ENCODE measurements at regions not wholly inside any gene's neighbourhood (a gene's known extent, or its start where the extent isn't known, plus 50 kb on each side); places are given as distances from the start of the nearest gene placed in this dataset.

GRCh38 chr13:87131611-87132010, 539.6 kb upstream of the SLITRK5 start:
- TF ChIP-seq, protein P1, sequence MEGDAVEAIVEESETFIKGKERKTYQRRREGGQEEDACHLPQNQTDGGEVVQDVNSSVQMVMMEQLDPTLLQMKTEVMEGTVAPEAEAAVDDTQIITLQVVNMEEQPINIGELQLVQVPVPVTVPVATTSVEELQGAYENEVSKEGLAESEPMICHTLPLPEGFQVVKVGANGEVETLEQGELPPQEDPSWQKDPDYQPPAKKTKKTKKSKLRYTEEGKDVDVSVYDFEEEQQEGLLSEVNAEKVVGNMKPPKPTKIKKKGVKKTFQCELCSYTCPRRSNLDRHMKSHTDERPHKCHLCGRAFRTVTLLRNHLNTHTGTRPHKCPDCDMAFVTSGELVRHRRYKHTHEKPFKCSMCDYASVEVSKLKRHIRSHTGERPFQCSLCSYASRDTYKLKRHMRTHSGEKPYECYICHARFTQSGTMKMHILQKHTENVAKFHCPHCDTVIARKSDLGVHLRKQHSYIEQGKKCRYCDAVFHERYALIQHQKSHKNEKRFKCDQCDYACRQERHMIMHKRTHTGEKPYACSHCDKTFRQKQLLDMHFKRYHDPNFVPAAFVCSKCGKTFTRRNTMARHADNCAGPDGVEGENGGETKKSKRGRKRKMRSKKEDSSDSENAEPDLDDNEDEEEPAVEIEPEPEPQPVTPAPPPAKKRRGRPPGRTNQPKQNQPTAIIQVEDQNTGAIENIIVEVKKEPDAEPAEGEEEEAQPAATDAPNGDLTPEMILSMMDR (optimal IDR thresholded peaks at IDR 0.05 in 1 of 3, IDR thresholded peaks at IDR 0.05 in 1 of 3, conservative IDR thresholded peaks at IDR 0.05 in 1 of 3; ENCODE audit: extremely low read depth in 1 of 3, insufficient read depth in 2 of 3, low read length in 3 of 3) = no peak
- TF ChIP-seq EZH2 (IDR thresholded peaks at IDR 0.05; ENCODE audit: low read length) = no peak
- FAIRE-seq = no peak

DNA sequence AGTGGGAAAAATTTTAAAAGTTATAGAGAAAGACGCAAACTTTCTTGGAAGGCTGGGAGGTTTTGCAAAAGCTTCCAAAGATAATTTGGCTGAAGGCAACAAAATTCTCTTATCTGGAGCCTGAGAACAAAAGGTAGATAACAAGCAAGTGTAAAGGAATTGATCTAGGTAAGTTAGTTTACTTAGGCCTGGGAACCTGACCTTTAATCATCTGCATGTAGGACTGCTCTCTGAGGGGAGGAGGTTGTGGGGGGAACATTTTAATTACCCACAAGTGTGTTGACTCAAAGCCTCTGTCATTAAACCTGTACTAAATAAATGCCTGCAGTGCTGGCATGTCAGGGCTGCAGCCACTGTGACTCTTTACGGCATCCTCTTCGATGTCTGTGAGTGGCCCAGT, 532.3 kb upstream of the SLITRK5 start:
- Histone ChIP-seq H2AFZ (ENCODE audit: control insufficient read depth, low read length) (no peak overlapping the region), H3K36me3 (ENCODE audit: control insufficient read depth in 2 of 2, extremely low read depth in 1 of 2, insufficient read depth in 2 of 2, low read length in 2 of 2) (no peaks in the 10 kb centered on the region), H3K9ac (ENCODE audit: control insufficient read depth, extremely low read depth, insufficient read depth, low read length) (no peak overlapping the region), H3K4me2 (ENCODE audit: control insufficient read depth, extremely low read depth, insufficient read depth, low read depth, low read length) (no peak overlapping the region), H4K20me1 (ENCODE audit: control insufficient read depth, extremely low read depth, insufficient read depth, low read length) (no peaks in the 10 kb centered on the region), H3K4me3 (ENCODE audit: control insufficient read depth in 2 of 3, extremely low read depth in 1 of 3, insufficient read depth in 2 of 3, low read depth in 1 of 3, low read length in 3 of 3) (no peak overlapping the region), H3K9me3 (ENCODE audit: control insufficient read depth, low read depth, low read length) (no peaks in the 10 kb centered on the region), H3K27me3 (ENCODE audit: control insufficient read depth, extremely low read depth, insufficient read depth, low read length) (no peaks in the 10 kb centered on the region), H3K9me1 (ENCODE audit: control insufficient read depth, extremely low read depth, insufficient read depth, low read length) (no peaks in the 10 kb centered on the region), H3K4me1 (ENCODE audit: control insufficient read depth, extremely low read depth, insufficient read depth, low read length) (no peaks in the 10 kb centered on the region), H3K79me2 (ENCODE audit: control insufficient read depth, insufficient read depth, low read length) (no peaks in the 10 kb centered on the region), H3K27ac (ENCODE audit: control insufficient read depth, insufficient read depth, low read length) (no peak overlapping the region)
- no peak for TF ChIP-seq EZH2 (IDR thresholded peaks at IDR 0.05; ENCODE audit: low read length)
- TF ChIP-seq, protein P1 (optimal IDR thresholded peaks at IDR 0.05 in 1 of 3, IDR thresholded peaks at IDR 0.05 in 1 of 3, conservative IDR thresholded peaks at IDR 0.05 in 1 of 3; ENCODE audit: extremely low read depth in 1 of 3, insufficient read depth in 2 of 3, low read length in 3 of 3) = no peak
- no peak for FAIRE-seq
- DNase-seq (ENCODE audit: low read depth, low spot score) = no peak
- dilution Hi-C loops (cut with MboI; ENCODE audit: extremely low pct_ligation_motif_present, low sequenced_read_pairs) = no loop called here

More at GRCh38 chr13:87131611-87132010, 539.6 kb upstream of the SLITRK5 start:
- no peak overlapping the region for H2AFZ ChIP-seq (ENCODE audit: control insufficient read depth, low read length)
- no peak overlapping the region for H3K4me2 ChIP-seq (ENCODE audit: control insufficient read depth, extremely low read depth, insufficient read depth, low read depth, low read length)
- dilution Hi-C loops (cut with MboI; ENCODE audit: extremely low pct_ligation_motif_present, low sequenced_read_pairs) = no loop called here
- H3K36me3 ChIP-seq (ENCODE audit: control insufficient read depth in 2 of 2, extremely low read depth in 1 of 2, insufficient read depth in 2 of 2, low read length in 2 of 2) = no peaks in the 10 kb centered on the region
- H4K20me1 ChIP-seq (ENCODE audit: control insufficient read depth, extremely low read depth, insufficient read depth, low read length) = no peaks in the 10 kb centered on the region
- H3K9ac ChIP-seq (ENCODE audit: control insufficient read depth, extremely low read depth, insufficient read depth, low read length) = no peak overlapping the region
- no peaks in the 10 kb centered on the region for H3K27me3 ChIP-seq (ENCODE audit: control insufficient read depth, extremely low read depth, insufficient read depth, low read length)
- H3K9me3 ChIP-seq (ENCODE audit: control insufficient read depth, low read depth, low read length) = no peaks in the 10 kb centered on the region
- H3K4me3 ChIP-seq (ENCODE audit: control insufficient read depth in 2 of 3, extremely low read depth in 1 of 3, insufficient read depth in 2 of 3, low read depth in 1 of 3, low read length in 3 of 3) = no peak overlapping the region
- H3K4me1 ChIP-seq (ENCODE audit: control insufficient read depth, extremely low read depth, insufficient read depth, low read length) = no peaks in the 10 kb centered on the region
- H3K9me1 ChIP-seq (ENCODE audit: control insufficient read depth, extremely low read depth, insufficient read depth, low read length) = no peaks in the 10 kb centered on the region
- no peak overlapping the region for H3K27ac ChIP-seq (ENCODE audit: control insufficient read depth, insufficient read depth, low read length)
- no peak for DNase-seq (ENCODE audit: low read depth, low spot score)
- H3K79me2 ChIP-seq (ENCODE audit: control insufficient read depth, insufficient read depth, low read length) = no peaks in the 10 kb centered on the region
